H9 (cell line): ENCODE measurements at regions not wholly inside any gene's neighbourhood (a gene's known extent, or its start where the extent isn't known, plus 50 kb on each side); places are given as distances from the start of the nearest gene placed in this dataset.

ENCODE experiments used
- DNase-seq: peaks from one replicate; pipeline ENCODE4 v3.0.0-alpha.2; 2017
- H2AFZ ChIP-seq: one replicate; pipeline ENCODE4 v1.6.1; 2013; ENCODE audit warnings: mild to moderate bottlenecking, low read length, control low read depth, moderate library complexity
- H2AK5ac ChIP-seq: 2 replicates; pipeline ENCODE4 v1.6.1; 2013; ENCODE audit warnings: low read length, control low read depth, mixed read lengths; ENCODE audit not compliant: insufficient read length
- H2BK120ac ChIP-seq: one replicate; pipeline ENCODE4 v1.6.1; 2013; ENCODE audit warnings: low read depth, mild to moderate bottlenecking, low read length, control low read depth, inconsistent platforms; ENCODE audit not compliant: poor library complexity, severe bottlenecking
- H2BK12ac ChIP-seq: 2 replicates; pipeline ENCODE4 v1.6.1; 2013; ENCODE audit warnings: low read length, control low read depth, mixed read lengths, low read depth; ENCODE audit not compliant: insufficient read length
- H2BK15ac ChIP-seq: 2 replicates; pipeline ENCODE4 v1.6.1; 2013; ENCODE audit warnings: low read depth, low read length, control low read depth
- H2BK20ac ChIP-seq: one replicate; pipeline ENCODE4 v1.6.1; 2013; ENCODE audit warnings: low read depth, mild to moderate bottlenecking, low read length, control low read depth, inconsistent platforms; ENCODE audit not compliant: poor library complexity, severe bottlenecking
- H2BK5ac ChIP-seq: 2 replicates; pipeline ENCODE4 v1.6.1; 2013; ENCODE audit warnings: low read length, control low read depth, mixed read lengths; ENCODE audit not compliant: insufficient read length
- H3K14ac ChIP-seq: 2 replicates; pipeline ENCODE4 v1.6.1; 2013; ENCODE audit warnings: low read length, control low read depth; ENCODE audit not compliant: insufficient read depth
- H3K18ac ChIP-seq: 2 replicates; pipeline ENCODE4 v1.6.1; 2013; ENCODE audit warnings: low read depth, mild to moderate bottlenecking, mixed read lengths, low read length, control low read depth; ENCODE audit not compliant: insufficient read length
- H3K23ac ChIP-seq: 2 replicates; pipeline ENCODE4 v1.6.1; 2013; ENCODE audit warnings: low read length, control low read depth, mixed read lengths, low read depth; ENCODE audit not compliant: insufficient read length
- H3K23me2 ChIP-seq: 2 replicates; pipeline ENCODE4 v1.6.1; 2013; ENCODE audit warnings: low read depth, mild to moderate bottlenecking, mixed read lengths, low read length, control low read depth; ENCODE audit not compliant: insufficient read length, poor library complexity, severe bottlenecking
- H3K27ac ChIP-seq: 2 replicates; pipeline ENCODE4 v1.5.1; 2013; ENCODE audit warnings: low read length, control low read depth, mixed read lengths, low read depth; ENCODE audit not compliant: insufficient read length
- H3K27me3 ChIP-seq: 2 replicates; pipeline ENCODE4 v1.6.1; 2013; ENCODE audit warnings: low read length, control low read depth, inconsistent platforms; ENCODE audit not compliant: insufficient read depth
- H3K4ac ChIP-seq: 2 replicates; pipeline ENCODE4 v1.6.1; 2013; ENCODE audit warnings: low read depth, mild to moderate bottlenecking, control low read depth, inconsistent platforms, low read length, moderate library complexity
- H3K4me1 ChIP-seq: 2 replicates; pipeline ENCODE4 v1.6.1; 2013; ENCODE audit warnings: low read length, control low read depth, inconsistent platforms; ENCODE audit not compliant: insufficient read depth
- H3K4me2 ChIP-seq: 2 replicates; pipeline ENCODE4 v1.6.1; 2013; ENCODE audit warnings: low read length, control low read depth, mixed read lengths; ENCODE audit not compliant: insufficient read length, insufficient read depth
- H3K56ac ChIP-seq: 2 replicates; pipeline ENCODE4 v1.6.1; 2013; ENCODE audit warnings: low read depth, mild to moderate bottlenecking, mixed read lengths, low read length, control low read depth; ENCODE audit not compliant: insufficient read length
- H3K79me1 ChIP-seq: 2 replicates; pipeline ENCODE4 v1.6.1; 2013; ENCODE audit warnings: low read depth, mild to moderate bottlenecking, moderate library complexity, low read length, control low read depth, inconsistent platforms; ENCODE audit not compliant: insufficient read depth, poor library complexity, severe bottlenecking
- H3K79me2 ChIP-seq: 2 replicates; pipeline ENCODE4 v1.6.1; 2013; ENCODE audit warnings: low read length, control low read depth, inconsistent platforms; ENCODE audit not compliant: insufficient read depth
- H3K9ac ChIP-seq: 2 replicates; pipeline ENCODE4 v1.6.1; 2013; ENCODE audit warnings: low read length, control low read depth, mixed read lengths; ENCODE audit not compliant: insufficient read length; ENCODE audit errors: extremely low read depth
- H3K9me3 ChIP-seq: one replicate; pipeline ENCODE4 v1.6.1; 2013; ENCODE audit warnings: low read depth, low read length, inconsistent platforms; ENCODE audit not compliant: control insufficient read depth
- H3T11ph ChIP-seq: one replicate; pipeline ENCODE4 v1.6.1; 2013; ENCODE audit warnings: mild to moderate bottlenecking, low read length, control low read depth, inconsistent platforms
- H4K20me1 ChIP-seq: one replicate; pipeline ENCODE4 v1.6.1; 2013; ENCODE audit not compliant: control insufficient read depth, insufficient read length, insufficient read depth
- H4K5ac ChIP-seq: 2 replicates; pipeline ENCODE4 v1.6.1; 2013; ENCODE audit warnings: low read depth, mild to moderate bottlenecking, mixed read lengths, low read length, control low read depth; ENCODE audit not compliant: insufficient read length
- H4K8ac ChIP-seq: replicated peaks from 2 replicates; pipeline ENCODE4 v1.6.1; 2013; ENCODE audit warnings: low read length, control low read depth, mixed read lengths, low read depth; ENCODE audit not compliant: insufficient read length
- H4K91ac ChIP-seq: 2 replicates; pipeline ENCODE4 v1.6.1; 2013; ENCODE audit warnings: low read depth, mild to moderate bottlenecking, moderate library complexity, mixed read lengths, low read length, control low read depth; ENCODE audit not compliant: insufficient read length
- H3K27ac Mint-ChIP-seq, 3 experiments: 2 replicates in 2 of 3; 3 replicates in 1 of 3; pipeline ENCODE4 v1.8.0; 2020 to 2021; ENCODE audit warnings: mixed read lengths in 3 of 3, mild to moderate bottlenecking in 1 of 3, moderate library complexity in 1 of 3
- H3K27me3 Mint-ChIP-seq: 2 replicates; pipeline ENCODE4 v1.8.0; 2021; ENCODE audit warnings: low read depth, mild to moderate bottlenecking, moderate library complexity, mixed read lengths
- H3K36me3 Mint-ChIP-seq, 3 experiments: 2 replicates in 2 of 3; 3 replicates in 1 of 3; pipeline ENCODE4 v1.8.0; 2020 to 2021; ENCODE audit warnings: low read depth in 3 of 3, mixed read lengths in 3 of 3; ENCODE audit not compliant: insufficient read depth in 1 of 3
- H3K4me1 Mint-ChIP-seq, 2 experiments: 2 replicates each; pipeline ENCODE4 v1.8.0; 2020; ENCODE audit warnings: mixed read lengths in 2 of 2
- H3K4me3 Mint-ChIP-seq, 2 experiments: 2 replicates in 1 of 2; 3 replicates in 1 of 2; pipeline ENCODE4 v1.8.0; 2020 to 2021; ENCODE audit warnings: mild to moderate bottlenecking in 2 of 2, mixed read lengths in 2 of 2, moderate library complexity in 1 of 2
- H3K9me3 Mint-ChIP-seq, 2 experiments: 2 replicates in 1 of 2; 3 replicates in 1 of 2; pipeline ENCODE4 v1.8.0; 2020; ENCODE audit warnings: mild to moderate bottlenecking in 2 of 2, mixed read lengths in 2 of 2, moderate library complexity in 1 of 2
- WGBS: extraction: QIAGEN DNeasy Blood & Tissue Kit; methylation state at CpG from one replicate; pipeline ENCODE4 v1.1.7; 2013; ENCODE audit warnings: missing lambda C conversion rate, low lambda C conversion rate, mixed read lengths; ENCODE audit not compliant: insufficient read length; ENCODE audit errors: extremely low coverage; 5-methylcytosine and 5-hydroxymethylcytosine counted together
- TF ChIP-seq, protein P1 (sequence below): fragments of 200-600 bp; sonication (generic); conservative IDR thresholded peaks from 3 replicates; pipeline ENCODE4 v1.8.0; 2021; ENCODE audit warnings: antibody characterized with exemption, mild to moderate bottlenecking

DNA sequence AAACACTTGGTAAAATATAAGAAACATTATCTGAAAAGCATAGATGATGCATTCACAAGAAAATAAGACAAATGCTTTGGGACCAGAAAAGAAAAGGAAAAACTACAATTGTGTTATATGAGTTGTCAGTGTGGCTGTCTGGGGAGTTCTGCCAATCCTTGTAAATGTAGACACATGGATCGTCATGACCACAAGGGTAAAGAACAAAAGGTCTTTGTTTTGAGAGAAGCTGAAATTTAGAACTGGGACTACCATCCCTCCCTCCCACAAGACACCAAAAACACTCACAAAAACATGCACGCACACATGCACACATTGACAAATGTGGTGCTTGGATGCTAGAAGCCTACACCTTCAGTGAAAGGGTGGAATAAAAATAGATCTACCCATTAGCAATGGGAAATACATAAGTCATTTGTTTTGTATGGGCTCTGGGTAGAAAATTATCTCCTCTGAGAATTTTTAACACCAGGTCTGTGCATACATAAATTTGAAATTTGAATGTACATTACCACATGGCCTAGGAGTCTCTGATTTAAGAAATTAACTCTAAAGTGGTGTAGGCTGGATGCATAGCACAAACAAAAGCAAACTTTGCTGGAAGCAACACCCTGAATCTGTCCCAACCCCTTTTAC is 266.2 kb upstream of the SLC39A10 start:
- TF ChIP-seq, protein P1, sequence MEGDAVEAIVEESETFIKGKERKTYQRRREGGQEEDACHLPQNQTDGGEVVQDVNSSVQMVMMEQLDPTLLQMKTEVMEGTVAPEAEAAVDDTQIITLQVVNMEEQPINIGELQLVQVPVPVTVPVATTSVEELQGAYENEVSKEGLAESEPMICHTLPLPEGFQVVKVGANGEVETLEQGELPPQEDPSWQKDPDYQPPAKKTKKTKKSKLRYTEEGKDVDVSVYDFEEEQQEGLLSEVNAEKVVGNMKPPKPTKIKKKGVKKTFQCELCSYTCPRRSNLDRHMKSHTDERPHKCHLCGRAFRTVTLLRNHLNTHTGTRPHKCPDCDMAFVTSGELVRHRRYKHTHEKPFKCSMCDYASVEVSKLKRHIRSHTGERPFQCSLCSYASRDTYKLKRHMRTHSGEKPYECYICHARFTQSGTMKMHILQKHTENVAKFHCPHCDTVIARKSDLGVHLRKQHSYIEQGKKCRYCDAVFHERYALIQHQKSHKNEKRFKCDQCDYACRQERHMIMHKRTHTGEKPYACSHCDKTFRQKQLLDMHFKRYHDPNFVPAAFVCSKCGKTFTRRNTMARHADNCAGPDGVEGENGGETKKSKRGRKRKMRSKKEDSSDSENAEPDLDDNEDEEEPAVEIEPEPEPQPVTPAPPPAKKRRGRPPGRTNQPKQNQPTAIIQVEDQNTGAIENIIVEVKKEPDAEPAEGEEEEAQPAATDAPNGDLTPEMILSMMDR: no peak
- H3K56ac ChIP-seq: no peak overlapping the region
- no peaks in the 10 kb centered on the region for H3K79me2 ChIP-seq
- no peaks in the 10 kb centered on the region for H3K27me3 ChIP-seq
- no peaks in the 10 kb centered on the region for H4K20me1 ChIP-seq
- H3K4me1 ChIP-seq: no peaks in the 10 kb centered on the region
- H4K5ac ChIP-seq: no peak overlapping the region
- no peaks in the 10 kb centered on the region for H3K79me1 ChIP-seq
- H4K91ac ChIP-seq: no peak overlapping the region
- no peak overlapping the region for H3K27ac Mint-ChIP-seq
- H2BK5ac ChIP-seq: no peak overlapping the region
- H3K36me3 Mint-ChIP-seq: peaks cover 0 to 6% (median 0%) of the 10 kb centered on the region in 3 experiments; a peak in 2 of 7 replicates
- H3K9ac ChIP-seq: no peak overlapping the region
- H3K23ac ChIP-seq: no peak overlapping the region
- H3K27me3 Mint-ChIP-seq: no peaks in the 10 kb centered on the region
- no peak overlapping the region for H2BK20ac ChIP-seq
- H3K14ac ChIP-seq: no peak overlapping the region
- no peak overlapping the region for H2BK12ac ChIP-seq
- H3K23me2 ChIP-seq: no peaks in the 10 kb centered on the region
- no peak overlapping the region for H3K4ac ChIP-seq
- no peak overlapping the region for H2BK120ac ChIP-seq
- no peak overlapping the region for H3K4me3 Mint-ChIP-seq
- H2AFZ ChIP-seq: no peak overlapping the region
- H3K4me2 ChIP-seq: no peak overlapping the region
- no peak for DNase-seq
- H2AK5ac ChIP-seq: no peak overlapping the region
- WGBS: no CpG with 5 or more reads among the region's 2 CpGs
- H3K18ac ChIP-seq: no peak overlapping the region
- H3K9me3 ChIP-seq: no peaks in the 10 kb centered on the region
- peaks cover 0 to 5% of the 10 kb centered on the region in 2 experiments; a peak in 1 of 5 replicates for H3K9me3 Mint-ChIP-seq
- H3K27ac ChIP-seq: no peak overlapping the region
- H3K4me1 Mint-ChIP-seq: no peaks in the 10 kb centered on the region
- no peak overlapping the region for H4K8ac ChIP-seq
- H3T11ph ChIP-seq: no peak overlapping the region
- no peak overlapping the region for H2BK15ac ChIP-seq
